Liver (tissue), 3 donors: ENCODE measurements at regions not wholly inside any gene's neighbourhood (a gene's known extent, or its start where the extent isn't known, plus 50 kb on each side); places are given as distances from the start of the nearest gene placed in this dataset.

ENCODE experiments used
- CTCF ChIP-seq: fragments of 150-350 bp; IDR thresholded peaks from 2 replicates; pipeline ENCODE4 v1.5.1; 2017; ENCODE audit warnings: improper control_type of control experiment, low read depth, low read length; ENCODE audit not compliant: missing input control
- GABPA ChIP-seq, 2 donors: IDR thresholded peaks in 1 of 2; conservative IDR thresholded peaks in 1 of 2; 2 replicates each; pipeline ENCODE4 v1.6.1; 2016; ENCODE audit warnings: antibody characterized with exemption in 2 of 2, mild to moderate bottlenecking in 1 of 2, moderate library complexity in 1 of 2
- JUND ChIP-seq, 2 donors: IDR thresholded peaks; 2 replicates each; pipeline ENCODE4 v1.6.1; 2016; ENCODE audit warnings: antibody characterized with exemption in 2 of 2
- RAD21 ChIP-seq, 2 donors: IDR thresholded peaks; 2 replicates each; pipeline ENCODE4 v1.6.1; 2016; ENCODE audit warnings: antibody characterized with exemption in 2 of 2, mild to moderate bottlenecking in 2 of 2
- RXRA ChIP-seq, 2 donors: IDR thresholded peaks; 2 replicates each; pipeline ENCODE4 v1.6.1; 2017 to 2018; ENCODE audit warnings: antibody characterized with exemption in 2 of 2, mild to moderate bottlenecking in 1 of 2
- SP1 ChIP-seq: IDR thresholded peaks from 2 replicates; pipeline ENCODE4 v1.6.1; 2018; ENCODE audit warnings: antibody characterized with exemption, mild to moderate bottlenecking
- TAF1 ChIP-seq: conservative IDR thresholded peaks from 2 replicates; pipeline ENCODE4 v1.6.1; 2016; ENCODE audit warnings: antibody characterized with exemption, mild to moderate bottlenecking
- YY1 ChIP-seq: IDR thresholded peaks from 2 replicates; pipeline ENCODE4 v1.6.1; 2016; ENCODE audit warnings: antibody characterized with exemption, mild to moderate bottlenecking
- TF ChIP-seq, protein P1 (sequence below): IDR thresholded peaks from 2 replicates; pipeline ENCODE4 v1.6.1; 2016; ENCODE audit warnings: antibody characterized with exemption
- TF ChIP-seq, protein P2 (sequence below): IDR thresholded peaks from 2 replicates; pipeline ENCODE4 v1.6.1; 2016; ENCODE audit warnings: antibody characterized with exemption
- TF ChIP-seq, protein P3 (sequence below): IDR thresholded peaks from 2 replicates; pipeline ENCODE4 v1.6.1; 2016; ENCODE audit warnings: antibody characterized with exemption, mild to moderate bottlenecking
- donor health status: healthy.
- donor health status: healthy.

DNA sequence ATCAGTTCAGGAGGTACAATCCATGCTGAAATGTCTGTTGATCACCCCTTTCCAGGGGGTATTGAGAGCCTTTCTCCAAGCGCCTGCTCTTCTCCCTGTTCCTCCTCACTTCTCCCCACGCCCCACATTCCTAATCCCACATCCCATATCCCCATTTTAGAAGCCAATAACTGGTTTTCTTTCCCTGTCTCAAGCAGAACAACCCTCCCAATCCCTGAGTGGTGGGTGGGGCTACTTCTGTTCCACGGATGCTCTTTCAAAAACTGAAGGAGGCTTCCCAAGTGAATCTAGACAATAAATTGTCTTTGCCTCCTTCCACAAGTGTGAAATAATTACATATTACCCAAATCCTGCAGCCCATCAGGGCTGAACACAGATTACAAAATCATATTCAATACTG is 77.0 kb upstream of the SEMA6A start:
- TF ChIP-seq TAF1 (no peak), CTCF (no peak), RAD21 (IDR thresholded peaks at IDR 0.05) (no peak), YY1 (no peak), RXRA (IDR thresholded peaks at IDR 0.05) (no peak), SP1 (no peak), JUND (IDR thresholded peaks at IDR 0.05) (no peak), GABPA (IDR thresholded peaks at IDR 0.05 in 1 of 2, conservative IDR thresholded peaks at IDR 0.05 in 1 of 2) (no peak)
- TF ChIP-seq, protein P1, sequence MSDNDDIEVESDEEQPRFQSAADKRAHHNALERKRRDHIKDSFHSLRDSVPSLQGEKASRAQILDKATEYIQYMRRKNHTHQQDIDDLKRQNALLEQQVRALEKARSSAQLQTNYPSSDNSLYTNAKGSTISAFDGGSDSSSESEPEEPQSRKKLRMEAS: no peak
- TF ChIP-seq, protein P2, sequence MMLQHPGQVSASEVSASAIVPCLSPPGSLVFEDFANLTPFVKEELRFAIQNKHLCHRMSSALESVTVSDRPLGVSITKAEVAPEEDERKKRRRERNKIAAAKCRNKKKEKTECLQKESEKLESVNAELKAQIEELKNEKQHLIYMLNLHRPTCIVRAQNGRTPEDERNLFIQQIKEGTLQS: no peak
- TF ChIP-seq, protein P3, sequence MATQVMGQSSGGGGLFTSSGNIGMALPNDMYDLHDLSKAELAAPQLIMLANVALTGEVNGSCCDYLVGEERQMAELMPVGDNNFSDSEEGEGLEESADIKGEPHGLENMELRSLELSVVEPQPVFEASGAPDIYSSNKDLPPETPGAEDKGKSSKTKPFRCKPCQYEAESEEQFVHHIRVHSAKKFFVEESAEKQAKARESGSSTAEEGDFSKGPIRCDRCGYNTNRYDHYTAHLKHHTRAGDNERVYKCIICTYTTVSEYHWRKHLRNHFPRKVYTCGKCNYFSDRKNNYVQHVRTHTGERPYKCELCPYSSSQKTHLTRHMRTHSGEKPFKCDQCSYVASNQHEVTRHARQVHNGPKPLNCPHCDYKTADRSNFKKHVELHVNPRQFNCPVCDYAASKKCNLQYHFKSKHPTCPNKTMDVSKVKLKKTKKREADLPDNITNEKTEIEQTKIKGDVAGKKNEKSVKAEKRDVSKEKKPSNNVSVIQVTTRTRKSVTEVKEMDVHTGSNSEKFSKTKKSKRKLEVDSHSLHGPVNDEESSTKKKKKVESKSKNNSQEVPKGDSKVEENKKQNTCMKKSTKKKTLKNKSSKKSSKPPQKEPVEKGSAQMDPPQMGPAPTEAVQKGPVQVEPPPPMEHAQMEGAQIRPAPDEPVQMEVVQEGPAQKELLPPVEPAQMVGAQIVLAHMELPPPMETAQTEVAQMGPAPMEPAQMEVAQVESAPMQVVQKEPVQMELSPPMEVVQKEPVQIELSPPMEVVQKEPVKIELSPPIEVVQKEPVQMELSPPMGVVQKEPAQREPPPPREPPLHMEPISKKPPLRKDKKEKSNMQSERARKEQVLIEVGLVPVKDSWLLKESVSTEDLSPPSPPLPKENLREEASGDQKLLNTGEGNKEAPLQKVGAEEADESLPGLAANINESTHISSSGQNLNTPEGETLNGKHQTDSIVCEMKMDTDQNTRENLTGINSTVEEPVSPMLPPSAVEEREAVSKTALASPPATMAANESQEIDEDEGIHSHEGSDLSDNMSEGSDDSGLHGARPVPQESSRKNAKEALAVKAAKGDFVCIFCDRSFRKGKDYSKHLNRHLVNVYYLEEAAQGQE: no peak
